ENCODE measurements at regions not wholly inside any gene's neighbourhood (a gene's known extent, or its start where the extent isn't known, plus 50 kb on each side); places are given as distances from the start of the nearest gene placed in this dataset.

GRCh38 chr10:113261161-113261560, 291.7 kb upstream of the HABP2 start:
- Histone ChIP-seq H3K27me3 (no peaks in the 10 kb centered on the region), H3K4me1 (no peaks in the 10 kb centered on the region), H3K9me3 (no peaks in the 10 kb centered on the region), H3K4me3 (no peak overlapping the region), H3K27ac (no peak overlapping the region), H3K36me3 (ENCODE audit: low read depth, missing control alignments) (no peaks in the 10 kb centered on the region)
- no peak for DNase-seq
- TF ChIP-seq POLR2A (IDR thresholded peaks at IDR 0.05) (no peak), CTCF (IDR thresholded peaks at IDR 0.05) (no peak)
- 75 to 78% methylated on average over 10 of the region's 10 CpGs for WGBS, 2 donors
- intact Hi-C loops (cut with DNase I; ENCODE audit: low total_unique reads), result no loop called here

- intact Hi-C loops (cut with DNase I; ENCODE audit: low total_unique reads), result no loop called here
- Histone ChIP-seq H3K9me3 (no peaks in the 10 kb centered on the region), H3K4me3 (no peak overlapping the region), H3K27ac (no peak overlapping the region), H3K36me3 (ENCODE audit: low read depth, missing control alignments) (no peaks in the 10 kb centered on the region), H3K27me3 (no peaks in the 10 kb centered on the region), H3K4me1 (no peaks in the 10 kb centered on the region)
- no peak for DNase-seq
- 80 to 85% methylated on average over 13 of the region's 13 CpGs for WGBS, 2 donors
- TF ChIP-seq CTCF (IDR thresholded peaks at IDR 0.05), result no peak
- TF ChIP-seq POLR2A (IDR thresholded peaks at IDR 0.05), result no peak
These were observed 291.2 kb upstream of the HABP2 start for GRCh38 chr10:113261611-113262091.

GRCh38 chr10:113263056-113263455, 289.8 kb upstream of the HABP2 start:
- intact Hi-C loops (cut with DNase I; ENCODE audit: low total_unique reads), result no loop called here

GRCh38 chr10:113264333-113265131, 288.3 kb upstream of the HABP2 start:
- TF ChIP-seq POLR2A (IDR thresholded peaks at IDR 0.05) (no peak), CTCF (IDR thresholded peaks at IDR 0.05) (no peak)
- H3K27ac ChIP-seq, result no peak overlapping the region
- intact Hi-C loops (cut with DNase I; ENCODE audit: low total_unique reads), result no loop called here
- DNase-seq, result no peak
- no peaks in the 10 kb centered on the region for H3K27me3 ChIP-seq
- H3K9me3 ChIP-seq, result no peaks in the 10 kb centered on the region
- H3K4me3 ChIP-seq, result no peak overlapping the region
- no peaks in the 10 kb centered on the region for H3K36me3 ChIP-seq (ENCODE audit: low read depth, missing control alignments)
- 68 to 86% methylated on average over 11 of the region's 11 CpGs for WGBS, 2 donors
- no peaks in the 10 kb centered on the region for H3K4me1 ChIP-seq

More at GRCh38 chr10:113263056-113263455, 289.8 kb upstream of the HABP2 start:
- Histone ChIP-seq H3K36me3 (ENCODE audit: low read depth, missing control alignments) (no peaks in the 10 kb centered on the region), H3K9me3 (no peaks in the 10 kb centered on the region), H3K4me1 (no peaks in the 10 kb centered on the region), H3K27me3 (no peaks in the 10 kb centered on the region), H3K27ac (no peak overlapping the region), H3K4me3 (no peak overlapping the region)
- WGBS, 2 donors, result 89 to 91% methylated on average over 3 of the region's 3 CpGs
- no peak for DNase-seq
- no peak for TF ChIP-seq CTCF (IDR thresholded peaks at IDR 0.05)

GRCh38 chr10:113266147-113266546, 286.7 kb upstream of the HABP2 start:
- no peak overlapping the region for H3K4me3 ChIP-seq
- TF ChIP-seq CTCF (IDR thresholded peaks at IDR 0.05) (no peak), POLR2A (IDR thresholded peaks at IDR 0.05) (no peak)
- H3K27me3 ChIP-seq, result no peaks in the 10 kb centered on the region
- no peaks in the 10 kb centered on the region for H3K4me1 ChIP-seq
- H3K9me3 ChIP-seq, result no peaks in the 10 kb centered on the region
- 81 to 91% methylated on average over 4 of the region's 4 CpGs for WGBS, 2 donors
- intact Hi-C loops (cut with DNase I; ENCODE audit: low total_unique reads), result no loop called here
- no peak overlapping the region for H3K27ac ChIP-seq
- no peak for DNase-seq
- H3K36me3 ChIP-seq (ENCODE audit: low read depth, missing control alignments), result no peaks in the 10 kb centered on the region
